HepG2 (cell line): ENCODE measurements at regions not wholly inside any gene's neighbourhood (a gene's known extent, or its start where the extent isn't known, plus 50 kb on each side); places are given as distances from the start of the nearest gene placed in this dataset.
"Not testable (repeated sequence)": the region's sequence is repeated elsewhere in the genome, so short reads cannot be mapped to it uniquely, and the experiment has no call there.

ENCODE experiments used
- BCLAF1 ChIP-seq: fragments of 450-650 bp; IDR thresholded peaks from 2 replicates; pipeline ENCODE4 v1.6.1; 2017; ENCODE audit warnings: mild to moderate bottlenecking
- CTCF ChIP-seq: sonication (generic); formaldehyde crosslinking; IDR thresholded peaks from 2 replicates; pipeline ENCODE4 v1.5.0; 2020; ENCODE audit warnings: mild to moderate bottlenecking, missing genetic modification reagents, moderate library complexity
- HCFC1 ChIP-seq: fragments of 150-350 bp; IDR thresholded peaks from 2 replicates; pipeline ENCODE4 v1.6.1; 2014; ENCODE audit warnings: low read depth, low read length
- KDM4B ChIP-seq: sonication (generic); formaldehyde crosslinking; IDR thresholded peaks from 2 replicates; pipeline ENCODE4 v1.4.0; 2020; ENCODE audit warnings: missing genetic modification reagents
- POLR2A ChIP-seq, 2 experiments: IDR thresholded peaks; 2 replicates each; pipeline ENCODE4 v1.6.1; 2011; ENCODE audit warnings: low read depth in 2 of 2, low read length in 2 of 2, mild to moderate bottlenecking in 1 of 2, moderate library complexity in 1 of 2; ENCODE audit not compliant: insufficient read depth in 1 of 2
- TOPORS ChIP-seq: sonication (generic); formaldehyde crosslinking; IDR thresholded peaks from 2 replicates; pipeline ENCODE4 v1.8.0; 2023; ENCODE audit warnings: mild to moderate bottlenecking, missing genetic modification reagents
- U2AF1 ChIP-seq: fragments of 200-400 bp; formaldehyde crosslinking; optimal IDR thresholded peaks from 2 replicates; pipeline ENCODE3; 2017; ENCODE audit warnings: mild to moderate bottlenecking, low read depth, low read length
- ZBTB21 ChIP-seq: sonication (generic); formaldehyde crosslinking; IDR thresholded peaks from 2 replicates; pipeline ENCODE4 v1.4.0; 2020; ENCODE audit warnings: missing genetic modification reagents

- TF ChIP-seq BCLAF1; KDM4B (CRISPR knock-in tag); HCFC1; POLR2A (IDR thresholded peaks at IDR 0.05; ENCODE audit: insufficient read depth in 1 of 2, low read depth in 2 of 2, low read length in 2 of 2); CTCF; ZBTB21 (CRISPR knock-in tag); U2AF1; TOPORS (CRISPR knock-in tag): not testable (repeated sequence)
These were observed 187.7 kb upstream of the NLRP1 start for GRCh38 chr17:5772017-5772416.
